Fibroblast of mammary gland (primary cell): ENCODE measurements at regions not wholly inside any gene's neighbourhood (a gene's known extent, or its start where the extent isn't known, plus 50 kb on each side); places are given as distances from the start of the nearest gene placed in this dataset.

Source experiments
- DNase-seq: peaks from one replicate; pipeline ENCODE4 v3.0.0-alpha.2; 2010; ENCODE audit warnings: low read depth
- H3K4me3 ChIP-seq: 2 replicates; pipeline ENCODE4 v1.5.1; 2011; ENCODE audit warnings: low read depth, mild to moderate bottlenecking, low read length, moderate library complexity; ENCODE audit not compliant: control insufficient read depth
- TF ChIP-seq, protein P1 (sequence below): conservative IDR thresholded peaks from 2 replicates; pipeline ENCODE4 v1.5.1; 2011; ENCODE audit warnings: low read depth, low read length, inconsistent platforms; ENCODE audit not compliant: control insufficient read depth, insufficient read depth

DNA sequence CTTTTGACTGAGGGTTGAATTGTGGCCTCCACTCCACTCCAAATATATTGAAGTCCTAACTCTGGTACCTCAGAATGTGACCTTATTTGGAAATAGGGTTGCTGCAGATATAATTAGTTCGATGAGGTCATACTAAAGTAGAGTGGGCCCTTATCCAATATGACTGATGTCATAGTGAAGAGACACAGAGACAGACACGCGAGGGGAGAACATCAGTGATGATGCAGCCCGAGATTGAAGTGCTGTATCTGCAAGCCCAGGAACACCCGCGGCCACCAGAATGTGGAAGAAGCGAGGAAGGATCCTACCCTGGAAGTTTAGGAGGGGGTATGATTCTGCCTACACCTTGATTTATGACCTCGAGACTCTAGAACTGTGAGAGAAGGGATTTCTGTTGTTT lies 279.0 kb downstream of the ANKRD50 start:
- no peak overlapping the region for H3K4me3 ChIP-seq
- TF ChIP-seq, protein P1, sequence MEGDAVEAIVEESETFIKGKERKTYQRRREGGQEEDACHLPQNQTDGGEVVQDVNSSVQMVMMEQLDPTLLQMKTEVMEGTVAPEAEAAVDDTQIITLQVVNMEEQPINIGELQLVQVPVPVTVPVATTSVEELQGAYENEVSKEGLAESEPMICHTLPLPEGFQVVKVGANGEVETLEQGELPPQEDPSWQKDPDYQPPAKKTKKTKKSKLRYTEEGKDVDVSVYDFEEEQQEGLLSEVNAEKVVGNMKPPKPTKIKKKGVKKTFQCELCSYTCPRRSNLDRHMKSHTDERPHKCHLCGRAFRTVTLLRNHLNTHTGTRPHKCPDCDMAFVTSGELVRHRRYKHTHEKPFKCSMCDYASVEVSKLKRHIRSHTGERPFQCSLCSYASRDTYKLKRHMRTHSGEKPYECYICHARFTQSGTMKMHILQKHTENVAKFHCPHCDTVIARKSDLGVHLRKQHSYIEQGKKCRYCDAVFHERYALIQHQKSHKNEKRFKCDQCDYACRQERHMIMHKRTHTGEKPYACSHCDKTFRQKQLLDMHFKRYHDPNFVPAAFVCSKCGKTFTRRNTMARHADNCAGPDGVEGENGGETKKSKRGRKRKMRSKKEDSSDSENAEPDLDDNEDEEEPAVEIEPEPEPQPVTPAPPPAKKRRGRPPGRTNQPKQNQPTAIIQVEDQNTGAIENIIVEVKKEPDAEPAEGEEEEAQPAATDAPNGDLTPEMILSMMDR: no peak
- peak; percentile 50 for DNase-seq

DNA sequence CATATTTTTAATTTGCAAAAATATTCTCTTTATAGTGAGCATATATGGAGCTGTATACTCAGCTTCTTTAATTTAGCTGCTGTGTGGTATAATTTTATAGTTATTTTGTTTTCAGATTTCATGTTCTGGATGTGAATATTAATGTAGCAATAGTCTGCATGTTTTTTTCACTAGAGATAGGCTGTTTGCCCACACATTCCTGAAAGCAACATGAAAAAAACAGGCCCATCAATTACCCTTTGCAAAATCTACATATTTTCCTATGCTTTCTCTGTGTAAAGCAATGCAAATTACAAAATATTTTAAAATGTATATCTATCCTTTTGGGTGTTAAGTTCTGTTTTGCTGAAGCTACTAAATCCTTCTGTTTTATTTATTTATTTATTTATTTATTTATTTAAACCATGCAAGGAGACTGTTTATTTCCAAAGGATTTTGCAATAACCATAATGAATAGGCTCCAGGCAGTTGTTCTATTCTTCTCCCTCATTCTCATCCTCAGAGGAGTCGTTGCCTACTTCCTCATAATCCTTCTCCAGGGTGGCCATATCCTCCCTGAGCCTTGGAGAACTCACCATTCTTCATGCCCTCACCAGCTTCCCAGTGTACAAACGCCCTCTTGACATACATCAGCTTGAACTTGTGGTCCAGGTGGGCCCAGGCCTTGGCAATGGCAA lies 277.1 kb downstream of the ANKRD50 start:
- no peak overlapping the region for H3K4me3 ChIP-seq
- no peak for DNase-seq
- TF ChIP-seq, protein P1: no peak

DNA sequence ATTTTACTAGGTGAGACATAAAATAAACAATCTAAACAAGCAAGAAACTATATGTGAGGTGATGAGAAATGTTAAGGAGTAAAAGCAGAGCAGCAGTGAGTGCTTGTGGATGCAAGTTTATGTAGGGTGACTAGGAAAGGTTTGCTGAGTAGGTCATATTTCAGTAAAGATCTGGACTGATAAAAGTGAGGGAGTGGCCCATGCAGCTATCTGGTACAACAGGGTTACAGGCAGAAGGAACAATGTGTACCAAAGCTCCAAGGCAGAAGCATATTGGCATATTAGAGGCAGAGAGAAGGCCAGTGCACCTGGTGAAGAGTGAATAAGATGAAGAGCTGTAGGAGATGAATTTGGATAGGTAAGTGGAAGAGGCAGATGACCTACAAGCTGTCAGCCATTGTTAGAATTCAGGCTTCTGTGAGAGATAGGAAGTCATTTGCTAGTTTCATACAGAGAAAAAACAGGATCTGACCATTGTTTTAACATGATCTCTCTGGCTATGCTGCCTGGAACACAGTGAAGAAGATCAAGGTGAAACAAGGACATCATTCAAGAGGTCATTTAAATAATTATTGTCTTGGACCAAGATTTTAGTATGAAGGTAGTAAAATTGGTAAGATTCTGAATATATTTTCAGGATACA lies 274.6 kb downstream of the ANKRD50 start:
- no peak overlapping the region for H3K4me3 ChIP-seq
- TF ChIP-seq, protein P1: no peak
- no peak for DNase-seq

- DNase-seq: no peak
- TF ChIP-seq, protein P1: no peak
- no peak overlapping the region for H3K4me3 ChIP-seq
These were observed 267.5 kb downstream of the ANKRD50 start for GRCh38 chr4:124445071-124445470.

DNA sequence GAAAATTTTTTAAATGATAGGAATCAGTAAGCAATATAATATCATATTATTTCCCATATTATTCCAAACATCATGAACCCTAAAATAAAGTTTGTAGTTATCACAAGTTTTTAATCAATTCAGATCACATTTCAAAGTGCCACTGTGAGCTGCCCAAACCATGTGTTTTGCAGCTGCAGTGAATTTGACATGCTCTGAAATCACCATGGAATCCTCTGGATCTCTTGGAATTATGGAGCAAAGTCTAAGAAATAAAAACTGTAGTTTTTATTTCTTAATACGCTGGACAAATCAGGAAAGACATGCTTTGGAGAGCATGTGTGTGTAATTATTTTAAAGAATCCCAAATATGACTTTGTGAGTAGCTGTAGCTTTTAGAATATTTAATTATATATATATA lies 262.7 kb downstream of the ANKRD50 start:
- no peak overlapping the region for H3K4me3 ChIP-seq
- TF ChIP-seq, protein P1: no peak
- no peak for DNase-seq

DNA sequence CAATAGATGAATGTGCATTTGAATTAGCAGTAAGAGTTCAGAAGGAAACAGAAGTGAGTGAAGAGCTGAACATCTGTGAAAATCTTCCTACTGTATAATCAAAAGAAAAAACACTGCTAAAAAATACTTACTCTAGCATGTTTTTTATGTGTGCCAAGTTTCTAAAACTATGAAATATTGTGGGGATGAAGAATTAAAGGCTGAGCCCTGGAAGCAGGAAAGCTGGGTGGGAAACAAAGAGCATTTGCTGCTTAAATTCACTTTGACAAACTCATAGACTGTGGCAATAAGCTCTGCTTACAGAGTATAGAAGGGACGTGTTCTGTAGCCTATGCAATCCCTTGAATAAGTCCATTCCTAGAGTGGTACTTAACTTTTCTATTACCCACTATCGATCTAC lies 261.7 kb downstream of the ANKRD50 start:
- TF ChIP-seq, protein P1: no peak
- H3K4me3 ChIP-seq: no peak overlapping the region
- DNase-seq: no peak
